Activated CD4-positive, alpha-beta T cell treated with anti-CD3 and anti-CD28 coated beads for 36 hours (primary cell): ENCODE measurements at regions not wholly inside any gene's neighbourhood (a gene's known extent, or its start where the extent isn't known, plus 50 kb on each side); places are given as distances from the start of the nearest gene placed in this dataset.

Experiments
- ATAC-seq: fragments of 200-7000 bp; cut with Tn5 transposase; one replicate; pipeline ENCODE4 v1.10.0; 2021; ENCODE audit warnings: mild to moderate bottlenecking, moderate library complexity
- CTCF ChIA-PET: fragments of 350-600 bp; sonication (Branson Sonifier 250); formaldehyde crosslinking; loops from one replicate; lab custom pipeline; 2021; ENCODE audit warnings: antibody characterized with exemption; lab: Charles Lee
- POLR2A ChIA-PET: fragments of 350-600 bp; sonication (Branson Sonifier 250); formaldehyde crosslinking; loops from one replicate; lab custom pipeline; 2021; ENCODE audit warnings: antibody characterized with exemption, inconsistent platforms; lab: Charles Lee
- DNase-seq: peaks from one replicate; pipeline ENCODE4 v3.0.0-alpha.2; 2020
- H3K27ac Mint-ChIP-seq: one replicate; pipeline ENCODE4 v1.8.0; 2021; ENCODE audit warnings: mixed read lengths
- H3K27me3 Mint-ChIP-seq: one replicate; pipeline ENCODE4 v1.8.0; 2021; ENCODE audit warnings: mixed read lengths
- H3K36me3 Mint-ChIP-seq: one replicate; pipeline ENCODE4 v1.8.0; 2021; ENCODE audit warnings: low read depth, mixed read lengths
- H3K4me1 Mint-ChIP-seq: one replicate; pipeline ENCODE4 v1.8.0; 2021; ENCODE audit warnings: mixed read lengths
- H3K4me3 Mint-ChIP-seq: one replicate; pipeline ENCODE4 v1.8.0; 2021; ENCODE audit warnings: mild to moderate bottlenecking, moderate library complexity, mixed read lengths
- H3K9me3 Mint-ChIP-seq: one replicate; pipeline ENCODE4 v1.8.0; 2021; ENCODE audit warnings: low read depth, mixed read lengths
- intact Hi-C, 2 experiments: fragments of 100-400 bp; cut with DNase I in 1 of 2; cut with micrococcal nuclease in 1 of 2; formaldehyde crosslinking; loops; one replicate each; pipeline versions ENCODE4 v1.14.2 to v1.15.1; 2022 to 2024; cut with DNase I, micrococcal nuclease

DNA sequence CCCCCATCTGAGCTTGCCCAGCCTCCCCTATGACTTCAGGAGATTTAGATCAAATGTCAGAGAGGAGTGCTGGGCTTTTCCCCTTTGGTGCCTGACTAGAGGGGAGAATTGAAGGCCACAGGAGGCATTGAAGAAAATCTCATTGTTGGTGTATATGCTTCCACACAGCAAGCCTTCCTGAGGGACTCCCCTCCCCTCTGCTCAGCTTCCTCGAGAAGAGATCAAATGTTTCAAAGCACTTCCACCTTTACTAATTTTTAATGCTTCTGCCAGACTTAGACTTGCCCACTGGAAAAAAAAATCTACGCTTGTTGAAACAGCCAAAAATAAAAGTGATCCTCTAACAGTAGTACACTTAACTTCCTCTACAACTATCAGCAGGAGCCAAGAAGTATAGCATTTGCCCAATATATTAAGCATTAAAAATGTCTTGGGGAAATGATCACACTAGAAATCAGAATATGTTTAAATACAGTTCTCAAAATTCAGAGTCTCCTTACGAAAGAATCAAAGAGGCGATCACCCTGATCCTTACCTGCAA is 79.3 kb downstream of the FZD1 start:
- ChIA-PET POLR2A (no interaction called here), CTCF (no interaction called here)
- Mint-ChIP-seq H3K27me3 (no peaks in the 10 kb centered on the region), H3K9me3 (no peaks in the 10 kb centered on the region), H3K27ac (no peak overlapping the region), H3K4me3 (no peak overlapping the region), H3K4me1 (no peaks in the 10 kb centered on the region), H3K36me3 (no peaks in the 10 kb centered on the region)
- ATAC-seq: no peak
- no peak for DNase-seq
- intact Hi-C loops: no loop called here

GRCh38 chr7:91343996-91344629 is 79.9 kb downstream of the FZD1 start:
- ChIA-PET CTCF (no interaction called here), POLR2A (no interaction called here)
- DNase-seq (no peak), ATAC-seq (no peak)
- H3K4me3 Mint-ChIP-seq: no peak overlapping the region
- no peaks in the 10 kb centered on the region for H3K9me3 Mint-ChIP-seq
- intact Hi-C loops: no loop called here
- no peaks in the 10 kb centered on the region for H3K27me3 Mint-ChIP-seq
- H3K4me1 Mint-ChIP-seq: no peaks in the 10 kb centered on the region
- no peak overlapping the region for H3K27ac Mint-ChIP-seq
- H3K36me3 Mint-ChIP-seq: no peaks in the 10 kb centered on the region

DNA sequence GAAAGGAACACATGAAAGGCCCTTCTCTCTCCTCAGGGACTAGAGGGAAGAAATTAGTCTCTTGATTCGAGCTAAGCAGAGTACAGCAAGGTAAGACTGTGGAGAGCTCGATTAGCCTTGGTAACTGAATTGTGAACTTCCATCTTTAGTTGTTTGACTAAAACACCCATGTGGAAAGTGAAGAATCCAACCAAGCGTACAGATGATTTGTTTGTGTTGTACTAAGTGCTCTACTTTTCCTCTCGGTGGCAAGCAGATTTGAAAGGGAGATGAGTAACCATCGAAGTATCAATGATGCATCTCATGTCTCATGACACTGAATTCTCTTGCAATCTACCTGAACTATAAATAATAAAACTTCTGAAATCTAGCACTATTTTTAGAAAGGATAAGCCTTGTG is 80.7 kb downstream of the FZD1 start:
- no peak for DNase-seq
- Mint-ChIP-seq H3K9me3 (no peaks in the 10 kb centered on the region), H3K4me3 (no peak overlapping the region), H3K27me3 (no peaks in the 10 kb centered on the region), H3K27ac (no peak overlapping the region), H3K4me1 (no peaks in the 10 kb centered on the region), H3K36me3 (no peaks in the 10 kb centered on the region)
- ChIA-PET POLR2A (no interaction called here), CTCF (no interaction called here)
- no peak for ATAC-seq
- intact Hi-C loops: no loop called here

DNA sequence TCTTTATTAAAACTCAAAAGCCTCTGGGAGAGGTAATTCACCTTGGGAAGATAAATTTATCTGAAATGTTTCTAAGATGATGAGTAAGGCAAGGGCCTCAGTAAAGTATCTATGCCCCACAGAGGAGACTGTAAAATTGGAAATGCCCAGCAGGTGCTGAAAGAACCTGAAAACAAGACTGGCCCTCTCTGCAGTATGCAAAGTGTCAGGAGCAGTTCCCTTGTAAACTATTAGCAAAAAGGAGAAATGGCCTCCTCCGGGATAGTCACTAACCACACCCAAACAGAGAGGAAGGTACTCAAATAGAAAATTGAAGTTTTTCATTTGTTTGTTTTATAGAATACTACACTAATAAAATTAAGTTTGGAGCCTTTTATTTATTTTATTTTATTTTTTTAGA is 81.2 kb downstream of the FZD1 start:
- no peak overlapping the region for H3K4me3 Mint-ChIP-seq
- H3K27ac Mint-ChIP-seq: no peak overlapping the region
- H3K4me1 Mint-ChIP-seq: no peaks in the 10 kb centered on the region
- CTCF ChIA-PET: no interaction called here
- H3K36me3 Mint-ChIP-seq: no peaks in the 10 kb centered on the region
- no peak for DNase-seq
- POLR2A ChIA-PET: no interaction called here
- H3K27me3 Mint-ChIP-seq: no peaks in the 10 kb centered on the region
- H3K9me3 Mint-ChIP-seq: no peaks in the 10 kb centered on the region
- intact Hi-C loops: no loop called here
- ATAC-seq: no peak

- no peaks in the 10 kb centered on the region for H3K36me3 Mint-ChIP-seq
- H3K9me3 Mint-ChIP-seq: no peaks in the 10 kb centered on the region
- POLR2A ChIA-PET: no interaction called here
- H3K27me3 Mint-ChIP-seq: no peaks in the 10 kb centered on the region
- no peak overlapping the region for H3K4me3 Mint-ChIP-seq
- ATAC-seq (no peak), DNase-seq (no peak)
- H3K27ac Mint-ChIP-seq: no peak overlapping the region
- intact Hi-C loops: no loop called here
- CTCF ChIA-PET: no interaction called here
- no peaks in the 10 kb centered on the region for H3K4me1 Mint-ChIP-seq
Measured at GRCh38 chr7:91346426-91346825, 82.2 kb downstream of the FZD1 start.

DNA sequence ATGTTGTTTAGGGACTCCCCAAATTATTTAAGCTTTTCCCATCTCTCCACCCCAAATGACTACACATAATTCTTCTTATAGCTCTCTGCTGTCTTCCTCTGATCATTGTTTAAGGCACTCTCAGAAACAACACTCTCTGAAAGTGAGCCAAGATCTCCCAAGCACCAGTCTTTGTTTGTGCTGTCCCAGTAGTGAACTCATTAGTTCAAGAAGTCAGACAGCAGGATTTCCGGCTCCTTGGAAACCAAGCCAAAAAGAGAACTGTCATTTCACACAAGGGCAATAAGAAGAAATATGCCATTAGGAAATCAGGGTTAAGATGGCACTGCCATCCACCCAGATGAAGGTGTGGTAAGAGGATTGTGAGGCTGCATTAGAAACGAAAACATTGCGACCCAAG is 83.1 kb downstream of the FZD1 start:
- Mint-ChIP-seq H3K9me3 (no peaks in the 10 kb centered on the region), H3K27ac (no peak overlapping the region), H3K4me3 (no peak overlapping the region), H3K36me3 (no peaks in the 10 kb centered on the region), H3K27me3 (no peaks in the 10 kb centered on the region), H3K4me1 (no peaks in the 10 kb centered on the region)
- ChIA-PET CTCF (no interaction called here), POLR2A (interaction anchor here (0.6 kb wide), 1 partner anchor 185 kb away, joined by 3 read pairs; no protein-coding TSS in a partner anchor)
- intact Hi-C loops: no loop called here
- no peak for DNase-seq
- no peak for ATAC-seq

DNA sequence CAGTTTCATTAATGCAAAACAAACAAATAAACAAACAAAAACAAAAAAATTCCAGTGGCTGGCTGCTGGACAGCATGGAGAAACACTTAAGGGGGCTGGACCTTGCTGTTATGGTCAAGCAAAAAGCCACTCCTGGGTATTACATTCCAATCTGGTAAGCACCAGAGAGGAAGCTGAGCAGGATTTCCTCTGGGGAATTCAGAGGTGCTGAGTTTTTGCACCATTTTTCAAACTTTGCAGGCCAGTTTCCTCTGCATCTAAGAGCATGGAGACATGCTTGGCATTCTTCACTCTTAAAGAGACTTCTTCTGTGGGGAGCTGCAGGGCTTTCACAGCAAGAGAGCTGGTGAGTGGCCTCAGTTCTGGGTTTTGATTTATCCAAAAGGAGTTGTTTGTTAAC is 84.5 kb downstream of the FZD1 start:
- Mint-ChIP-seq H3K27me3 (peaks cover 1% of the 10 kb centered on the region), H3K4me3 (no peak overlapping the region), H3K27ac (no peak overlapping the region), H3K36me3 (no peaks in the 10 kb centered on the region), H3K4me1 (no peaks in the 10 kb centered on the region), H3K9me3 (no peaks in the 10 kb centered on the region)
- intact Hi-C loops: no loop called here
- ATAC-seq (no peak), DNase-seq (no peak)
- ChIA-PET CTCF (interaction anchor here (1.2 kb wide), 1 partner anchor 25 kb away, joined by 4 read pairs; no protein-coding TSS in a partner anchor), POLR2A (no interaction called here)

GRCh38 chr7:91351374-91351773 is 87.1 kb downstream of the FZD1 start:
- CTCF ChIA-PET: no interaction called here
- no peak for ATAC-seq
- intact Hi-C loops: no loop called here

DNA sequence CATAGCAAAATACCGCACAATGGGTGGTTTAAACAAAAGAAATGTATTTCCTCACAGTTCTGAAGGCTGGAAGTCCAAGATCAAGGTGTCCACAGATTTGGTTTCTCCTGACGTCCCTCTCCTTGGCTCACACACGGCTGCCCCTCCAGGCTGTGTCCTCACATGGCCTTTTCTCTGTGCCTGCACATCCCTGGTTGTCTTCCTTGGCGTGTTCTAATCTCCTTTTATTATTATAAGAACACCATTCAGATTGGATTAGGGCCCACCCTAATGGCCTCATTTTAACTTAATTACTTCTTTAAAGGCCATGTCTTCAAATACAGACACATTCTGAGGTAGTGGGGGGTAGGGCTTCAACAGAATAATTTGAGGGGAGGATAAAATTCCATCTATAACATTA is 87.9 kb downstream of the FZD1 start:
- no peak for DNase-seq
- ATAC-seq: no peak
- no peaks in the 10 kb centered on the region for H3K9me3 Mint-ChIP-seq
- intact Hi-C loops: no loop called here
- no peak overlapping the region for H3K27ac Mint-ChIP-seq
- POLR2A ChIA-PET: no interaction called here
- no peaks in the 10 kb centered on the region for H3K4me1 Mint-ChIP-seq
- H3K36me3 Mint-ChIP-seq: no peaks in the 10 kb centered on the region
- H3K27me3 Mint-ChIP-seq: peaks cover 4% of the 10 kb centered on the region
- CTCF ChIA-PET: interaction anchor here (1.2 kb wide), 1 partner anchor 13 kb away, joined by 4 read pairs; no protein-coding TSS in a partner anchor
- H3K4me3 Mint-ChIP-seq: no peak overlapping the region

More at GRCh38 chr7:91351374-91351773, 87.1 kb downstream of the FZD1 start:
- H3K27me3 Mint-ChIP-seq: peaks cover 4% of the 10 kb centered on the region
- H3K36me3 Mint-ChIP-seq: no peaks in the 10 kb centered on the region
- no peak overlapping the region for H3K27ac Mint-ChIP-seq
- H3K4me3 Mint-ChIP-seq: no peak overlapping the region
- POLR2A ChIA-PET: no interaction called here
- no peaks in the 10 kb centered on the region for H3K4me1 Mint-ChIP-seq
- DNase-seq: no peak
- no peaks in the 10 kb centered on the region for H3K9me3 Mint-ChIP-seq

DNA sequence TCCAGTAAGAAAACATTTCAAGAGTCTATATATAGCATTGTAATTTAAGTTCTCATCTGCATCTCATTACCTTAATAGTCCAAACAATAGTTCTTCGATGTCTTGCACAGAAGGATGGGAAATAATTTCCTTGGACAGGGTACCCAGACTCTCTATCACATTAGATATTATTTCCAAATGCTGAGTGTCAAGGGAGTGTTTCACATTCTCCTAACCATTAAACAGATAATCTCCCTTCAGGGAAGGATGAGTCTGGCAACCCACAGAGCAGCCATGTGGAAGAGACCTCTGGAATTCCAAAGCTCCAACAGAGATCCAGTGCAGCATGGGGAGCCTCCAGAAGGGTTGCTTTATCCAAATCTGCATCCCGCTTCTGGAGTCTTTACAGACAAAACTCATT is 89.6 kb downstream of the FZD1 start:
- DNase-seq (no peak), ATAC-seq (no peak)
- ChIA-PET POLR2A (no interaction called here), CTCF (no interaction called here)
- Mint-ChIP-seq H3K27me3 (peaks cover 4% of the 10 kb centered on the region), H3K4me1 (no peaks in the 10 kb centered on the region), H3K27ac (no peak overlapping the region), H3K4me3 (no peak overlapping the region), H3K36me3 (no peaks in the 10 kb centered on the region), H3K9me3 (no peaks in the 10 kb centered on the region)
- intact Hi-C loops: no loop called here

- DNase-seq (no peak), ATAC-seq (no peak)
- no peaks in the 10 kb centered on the region for H3K4me1 Mint-ChIP-seq
- CTCF ChIA-PET: no interaction called here
- H3K36me3 Mint-ChIP-seq: no peaks in the 10 kb centered on the region
- intact Hi-C loops: no loop called here
- H3K4me3 Mint-ChIP-seq: no peak overlapping the region
- peaks cover 4% of the 10 kb centered on the region for H3K27me3 Mint-ChIP-seq
- H3K27ac Mint-ChIP-seq: no peak overlapping the region
- POLR2A ChIA-PET: no interaction called here
- no peaks in the 10 kb centered on the region for H3K9me3 Mint-ChIP-seq
Measured at GRCh38 chr7:91355695-91356435, 91.6 kb downstream of the FZD1 start.

DNA sequence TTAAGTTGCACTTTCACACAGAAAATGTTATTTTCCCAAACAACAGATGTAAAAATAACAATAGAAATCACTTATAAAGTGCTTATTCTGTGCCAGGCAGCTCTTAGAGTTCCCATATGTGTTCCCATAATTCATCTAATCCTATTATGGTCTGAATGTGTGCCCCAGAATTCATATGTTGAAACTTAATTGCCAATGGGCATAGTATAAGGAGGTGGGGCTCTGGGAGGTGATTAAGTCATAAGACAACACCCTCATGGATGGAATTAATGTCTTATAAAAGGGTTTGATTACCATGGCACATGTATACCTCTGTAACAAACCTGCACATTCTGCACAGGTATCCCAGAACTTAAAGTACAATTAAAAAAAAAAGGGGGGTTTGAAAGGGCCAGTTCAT is 92.7 kb downstream of the FZD1 start:
- DNase-seq (no peak), ATAC-seq (no peak)
- no peak overlapping the region for H3K27ac Mint-ChIP-seq
- CTCF ChIA-PET: no interaction called here
- H3K36me3 Mint-ChIP-seq: no peaks in the 10 kb centered on the region
- H3K27me3 Mint-ChIP-seq: peaks cover 5% of the 10 kb centered on the region
- POLR2A ChIA-PET: no interaction called here
- H3K4me3 Mint-ChIP-seq: no peak overlapping the region
- intact Hi-C loops: no loop called here
- H3K9me3 Mint-ChIP-seq: no peaks in the 10 kb centered on the region
- H3K4me1 Mint-ChIP-seq: no peaks in the 10 kb centered on the region
